ENCODE measurements at regions not wholly inside any gene's neighbourhood (a gene's known extent, or its start where the extent isn't known, plus 50 kb on each side); places are given as distances from the start of the nearest gene placed in this dataset.

- no peak overlapping the region for H3K4me3 ChIP-seq (replicated peaks in 1 of 2; ENCODE audit: low read depth in 2 of 2, low read length in 2 of 2)
- no peak for TF ChIP-seq CTCF (IDR thresholded peaks at IDR 0.05; ENCODE audit: low read depth, low read length)
- DNase-seq (ENCODE audit: low read depth in 2 of 2), result no peak
Observed at GRCh38 chr6:62721408-62721807, 435.4 kb upstream of the KHDRBS2 start.

- no peak for DNase-seq (ENCODE audit: low read depth in 2 of 2)
- TF ChIP-seq CTCF (IDR thresholded peaks at IDR 0.05; ENCODE audit: low read depth, low read length), result no peak
- no peak overlapping the region for H3K4me3 ChIP-seq (replicated peaks in 1 of 2; ENCODE audit: low read depth in 2 of 2, low read length in 2 of 2)
Observed at GRCh38 chr6:62716719-62717118, 430.7 kb upstream of the KHDRBS2 start.

GRCh38 chr6:62714112-62714511 is 428.1 kb upstream of the KHDRBS2 start:
- no peak for DNase-seq (ENCODE audit: low read depth in 2 of 2)
- H3K4me3 ChIP-seq (replicated peaks in 1 of 2; ENCODE audit: low read depth in 2 of 2, low read length in 2 of 2), result no peak overlapping the region
- no peak for TF ChIP-seq CTCF (IDR thresholded peaks at IDR 0.05; ENCODE audit: low read depth, low read length)

GRCh38 chr6:62711750-62712149 is 425.7 kb upstream of the KHDRBS2 start:
- no peak for DNase-seq (ENCODE audit: low read depth in 2 of 2)
- H3K4me3 ChIP-seq (replicated peaks in 1 of 2; ENCODE audit: low read depth in 2 of 2, low read length in 2 of 2), result no peak overlapping the region
- no peak for TF ChIP-seq CTCF (IDR thresholded peaks at IDR 0.05; ENCODE audit: low read depth, low read length)

- TF ChIP-seq CTCF (IDR thresholded peaks at IDR 0.05; ENCODE audit: low read depth, low read length), result no peak
- DNase-seq (ENCODE audit: low read depth in 2 of 2), result no peak
- H3K4me3 ChIP-seq (replicated peaks in 1 of 2; ENCODE audit: low read depth in 2 of 2, low read length in 2 of 2), result no peak overlapping the region
Observed at GRCh38 chr6:62707914-62708313, 421.9 kb upstream of the KHDRBS2 start.

GRCh38 chr6:62707156-62707555 is 421.1 kb upstream of the KHDRBS2 start:
- H3K4me3 ChIP-seq (replicated peaks in 1 of 2; ENCODE audit: low read depth in 2 of 2, low read length in 2 of 2), result no peak overlapping the region
- no peak for TF ChIP-seq CTCF (IDR thresholded peaks at IDR 0.05; ENCODE audit: low read depth, low read length)
- no peak for DNase-seq (ENCODE audit: low read depth in 2 of 2)

- no peak for DNase-seq (ENCODE audit: low read depth in 2 of 2)
- no peak overlapping the region for H3K4me3 ChIP-seq (replicated peaks in 1 of 2; ENCODE audit: low read depth in 2 of 2, low read length in 2 of 2)
Observed at GRCh38 chr6:62683063-62683462, 397.0 kb upstream of the KHDRBS2 start.

More at GRCh38 chr6:62683063-62683462, 397.0 kb upstream of the KHDRBS2 start:
- TF ChIP-seq CTCF (IDR thresholded peaks at IDR 0.05; ENCODE audit: low read depth, low read length), result no peak

Measured in cardiac fibroblast (primary cell).